Hippocampal formation (tissue), 2 donors: ENCODE measurements at regions not wholly inside any gene's neighbourhood (a gene's known extent, or its start where the extent isn't known, plus 50 kb on each side); places are given as distances from the start of the nearest gene placed in this dataset.
"Not testable (repeated sequence)": the region's sequence is repeated elsewhere in the genome, so short reads cannot be mapped to it uniquely, and the experiment has no call there.

Experiments
- DNase-seq, 2 donors: peaks; one replicate each; lab custom pipeline; 2025; lab: John Stamatoyannopoulos, UW

DNA sequence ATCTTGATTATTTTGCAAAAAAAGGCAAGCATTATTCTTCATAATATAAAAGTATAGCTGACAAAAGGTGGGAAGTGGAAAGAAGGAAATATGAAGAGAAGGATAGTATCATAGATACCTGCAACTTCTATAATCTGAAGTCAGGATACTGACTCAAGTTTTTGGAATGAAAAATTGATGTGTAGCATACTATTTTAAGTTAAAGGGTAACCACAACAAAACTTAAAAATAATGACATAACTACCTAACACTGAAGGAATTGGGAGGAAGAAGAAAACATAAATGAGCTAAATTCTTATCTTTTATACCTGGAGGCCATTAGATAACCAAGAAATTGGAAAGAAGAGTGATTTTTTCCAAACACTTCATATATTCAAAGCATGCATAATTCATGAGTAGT is 51.8 kb upstream of the TLE1 start:
- DNase-seq: no peak

DNA sequence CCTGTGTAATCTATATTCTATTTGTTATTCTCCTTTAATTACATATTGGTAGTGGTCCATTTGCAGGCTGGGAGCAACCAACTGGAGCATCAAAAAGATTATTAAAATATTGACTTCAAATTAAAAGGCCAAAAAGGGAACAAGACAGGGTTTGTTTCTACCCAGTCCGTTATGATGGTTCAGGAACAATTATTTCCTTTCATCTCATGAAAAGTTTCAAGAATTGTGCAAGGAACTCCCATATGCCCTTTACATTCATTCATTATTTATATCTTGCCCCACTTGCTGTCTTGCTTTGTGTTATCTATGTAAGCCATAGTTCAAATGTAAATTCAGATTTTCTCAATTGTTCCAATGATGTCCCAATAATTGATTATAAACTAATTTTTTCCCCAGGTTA is 58.7 kb upstream of the TLE1 start:
- no peak for DNase-seq

DNA sequence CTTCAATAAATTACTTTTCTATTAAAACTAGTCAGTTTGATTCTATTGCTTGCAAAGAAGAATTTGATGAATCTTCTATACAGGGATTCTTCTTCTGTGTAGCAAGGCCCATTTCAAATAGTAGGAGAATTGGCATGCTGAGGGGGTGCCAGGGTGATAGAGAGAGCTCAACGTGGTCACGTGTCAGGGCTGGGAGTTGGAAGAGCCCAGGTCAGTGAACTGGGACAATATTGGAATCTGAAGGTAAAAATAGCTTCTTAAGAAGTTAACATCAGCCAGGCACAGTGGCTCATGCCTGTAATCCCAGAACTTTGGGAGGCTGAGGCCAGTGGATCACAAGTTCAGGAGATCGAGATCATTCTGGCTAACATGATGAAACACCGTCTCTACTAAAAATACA is 64.1 kb upstream of the TLE1 start:
- DNase-seq: no peak

DNA sequence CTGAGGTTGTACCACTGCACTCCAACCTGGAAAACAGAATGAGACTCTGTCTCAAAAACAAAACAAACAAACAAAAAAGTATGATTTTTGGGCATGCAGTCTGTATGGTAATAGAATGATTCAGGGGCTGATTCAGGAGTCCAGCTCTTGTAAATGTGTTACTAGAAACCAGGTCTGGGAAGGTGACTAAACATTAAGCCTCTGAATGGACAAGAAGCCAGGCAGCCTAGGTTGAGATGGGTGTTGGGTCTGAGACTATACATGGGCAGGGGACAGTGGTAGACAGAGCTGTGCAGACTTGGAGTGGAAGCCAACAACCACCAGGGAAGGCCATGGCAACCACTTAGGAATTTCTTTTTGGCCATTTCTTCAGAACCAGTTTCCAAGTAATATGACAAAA is 64.9 kb upstream of the TLE1 start:
- DNase-seq: no peak

DNA sequence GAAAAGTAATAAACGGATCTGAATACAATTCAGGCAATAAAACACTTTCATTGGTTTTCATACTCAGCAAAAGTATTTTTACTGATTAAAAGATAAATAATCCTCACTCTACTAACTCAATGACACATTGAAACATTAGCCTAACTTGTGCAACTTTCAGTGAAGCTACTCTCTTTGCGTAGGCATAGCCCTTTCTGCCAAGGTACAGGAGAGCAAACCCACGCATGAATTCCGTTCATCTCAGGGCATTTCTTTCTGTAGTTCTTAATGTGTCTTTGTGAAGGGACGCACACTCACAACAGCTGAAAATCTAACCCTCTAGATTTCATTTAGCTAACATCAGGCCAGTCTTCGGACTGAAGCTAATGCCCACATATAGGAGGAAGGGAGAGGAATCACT is 66.4 kb upstream of the TLE1 start:
- DNase-seq: no peak

DNA sequence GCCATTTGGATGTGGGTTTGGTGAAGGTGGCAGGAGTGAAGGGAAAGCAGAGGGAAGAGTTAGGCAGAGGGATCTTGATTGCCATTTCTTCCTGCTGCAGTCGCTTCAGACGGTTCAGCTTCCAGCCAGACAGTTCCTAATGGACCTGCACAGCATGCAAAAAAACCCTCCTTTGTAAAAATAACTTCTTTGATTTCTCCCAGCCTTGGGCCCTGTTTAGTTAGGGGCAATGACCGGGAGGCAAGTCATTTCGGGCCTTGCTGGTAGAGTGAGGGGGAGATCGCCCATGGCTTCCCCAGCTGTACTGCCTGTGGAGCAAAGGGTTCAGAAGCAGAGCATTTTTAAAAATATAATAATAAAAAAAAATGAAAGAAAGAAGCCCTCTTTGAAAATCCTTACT is 67.2 kb upstream of the TLE1 start:
- DNase-seq: no peak

DNA sequence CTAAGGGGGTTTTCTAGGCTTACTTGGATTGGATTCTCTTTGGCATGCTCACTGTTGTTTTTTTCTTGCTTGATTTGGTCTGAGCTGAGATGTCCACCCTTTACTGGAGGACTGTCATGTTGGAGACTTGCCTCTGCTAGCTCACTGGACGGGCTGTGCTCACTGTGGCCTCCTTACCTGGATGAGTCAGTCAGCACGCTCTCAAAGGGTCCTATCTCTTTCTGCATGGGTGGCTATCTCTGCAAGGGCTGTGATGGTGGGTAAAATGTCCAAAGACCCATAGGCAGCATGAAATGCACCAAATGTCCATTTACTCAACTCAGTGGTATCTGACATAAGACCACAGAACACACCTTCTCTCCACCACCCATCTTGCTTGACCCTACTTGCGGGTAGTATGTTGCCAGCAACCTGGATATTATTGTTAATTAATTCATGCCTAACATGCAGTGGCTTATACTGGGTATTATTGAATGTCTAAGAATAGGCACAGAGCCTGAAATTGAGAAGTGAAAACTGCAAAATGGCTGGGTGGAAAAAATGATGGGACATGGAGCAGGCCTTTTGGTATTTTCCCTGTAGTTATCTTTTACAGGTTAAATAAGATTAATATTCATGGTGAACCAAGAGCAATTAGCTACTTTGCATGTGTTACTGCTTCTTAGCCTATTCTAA is 68.9 kb upstream of the TLE1 start:
- DNase-seq: no peak

DNA sequence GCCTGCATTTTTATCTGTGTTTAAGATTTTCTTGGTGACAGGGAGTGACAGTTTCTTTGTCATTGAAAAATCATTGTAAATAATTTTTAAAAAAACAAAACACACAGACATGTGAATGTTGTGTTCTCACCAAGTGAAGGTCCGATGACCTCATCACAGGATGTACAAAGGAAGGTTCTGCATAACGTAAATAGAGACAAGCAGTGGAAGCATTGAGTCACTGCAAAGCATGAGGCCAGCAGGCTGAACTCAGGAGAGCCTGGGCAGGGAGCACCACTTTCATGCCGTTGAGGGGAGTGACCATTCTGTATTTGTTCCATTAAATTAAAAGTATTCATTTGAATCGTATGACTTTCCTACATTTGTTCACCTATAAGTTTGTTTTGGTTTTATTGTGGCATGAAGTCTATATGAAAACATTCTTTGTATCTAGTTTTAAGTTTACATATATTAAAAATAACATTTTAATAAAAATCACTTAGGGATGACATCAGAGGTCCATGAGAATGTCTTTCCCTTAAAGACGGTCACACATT is 70.4 kb upstream of the TLE1 start:
- no peak for DNase-seq

DNA sequence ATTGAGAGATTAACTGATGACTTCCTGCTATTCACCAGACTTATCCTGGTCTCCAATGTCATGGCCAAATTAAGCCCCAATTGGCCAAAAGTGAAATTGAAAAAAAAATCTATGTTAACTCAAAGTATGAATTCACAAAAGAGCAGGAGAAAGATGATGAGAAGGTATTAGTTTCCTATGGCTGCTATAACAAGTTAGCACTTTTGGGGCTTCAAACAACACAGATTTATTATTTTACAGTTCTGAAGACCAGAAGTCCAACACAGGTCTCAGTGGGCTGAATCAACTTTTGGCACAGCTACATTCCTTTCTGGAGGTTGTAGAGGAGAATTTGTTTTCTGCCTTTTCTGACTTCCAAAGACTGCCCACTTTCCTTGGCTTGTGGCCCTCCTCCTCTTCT is 78.6 kb upstream of the TLE1 start:
- no peak for DNase-seq

DNA sequence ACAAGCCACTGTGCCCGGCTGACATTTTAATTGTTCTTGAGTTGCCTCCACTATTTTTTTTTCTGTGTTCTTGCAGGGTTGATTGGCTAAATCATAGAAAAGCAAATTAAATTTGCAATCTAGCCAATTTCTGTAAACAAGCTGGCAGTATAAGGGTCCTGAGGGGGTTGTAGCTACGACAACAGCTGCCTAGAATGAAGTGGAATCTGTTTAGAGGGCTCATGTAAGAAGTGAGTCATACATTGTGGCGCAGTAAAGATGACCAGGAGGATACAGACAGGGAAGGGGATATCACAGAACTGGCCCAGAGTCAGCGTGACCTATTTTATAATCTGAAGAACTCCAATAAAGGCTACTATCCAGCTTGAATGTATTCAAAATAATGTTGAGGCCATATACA is 82.2 kb upstream of the TLE1 start:
- no peak for DNase-seq

DNA sequence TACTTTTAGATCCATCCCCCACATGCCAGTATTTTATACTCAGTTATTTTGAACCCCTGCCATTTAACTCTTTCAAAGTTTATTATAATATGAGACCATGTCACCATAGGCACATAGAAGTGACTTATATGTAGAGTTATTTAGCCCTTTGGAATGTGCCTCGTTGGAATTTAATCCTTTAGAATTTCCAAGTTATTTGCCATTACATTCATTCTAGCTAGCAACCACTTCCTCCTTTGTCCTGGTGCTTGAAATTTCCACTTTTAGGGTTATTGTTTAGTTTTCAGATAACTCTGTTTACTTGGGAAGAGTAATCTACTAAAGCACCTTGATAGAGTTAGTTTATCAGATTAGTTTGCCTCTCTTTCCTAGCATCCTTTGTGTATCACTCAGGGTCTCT is 82.8 kb upstream of the TLE1 start:
- DNase-seq: no peak

DNA sequence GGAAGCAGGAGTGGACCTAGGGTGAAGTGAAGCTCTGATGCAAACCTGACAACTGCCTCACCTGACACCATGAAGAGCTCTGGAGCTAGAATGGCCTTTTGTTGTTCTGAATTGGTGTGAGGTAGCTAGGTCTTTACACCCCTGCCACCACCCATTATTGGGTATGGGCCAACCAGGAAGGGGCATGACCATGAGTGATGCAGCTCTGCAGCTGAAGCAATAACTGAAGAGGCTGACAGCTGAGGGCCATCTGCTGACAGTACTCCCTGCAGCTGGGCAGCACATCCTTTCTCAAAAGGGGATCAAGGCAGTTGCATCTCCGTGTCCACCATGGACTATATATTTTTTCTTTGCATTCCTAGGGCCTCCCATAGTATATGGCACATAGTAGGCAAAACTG is 87.0 kb upstream of the TLE1 start:
- no peak for DNase-seq

DNA sequence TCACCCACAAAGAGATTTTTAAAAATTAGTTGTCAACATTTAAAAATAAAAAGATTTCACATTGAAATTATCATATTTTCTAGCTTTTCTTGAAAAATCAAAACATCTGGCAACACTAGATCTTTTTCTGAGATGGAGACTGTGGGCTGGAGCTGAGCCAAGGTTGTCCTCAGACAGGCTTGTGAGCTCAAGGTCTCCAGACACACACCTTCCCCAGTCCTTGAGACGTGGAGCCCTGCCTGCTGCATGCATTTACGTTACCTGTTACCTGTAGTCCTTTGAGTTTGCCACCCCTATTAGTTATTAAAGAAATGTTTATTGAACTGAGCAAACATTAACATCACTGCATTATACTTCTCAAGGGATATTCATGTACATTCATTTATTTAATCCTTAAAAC is 87.5 kb upstream of the TLE1 start:
- DNase-seq: no peak

DNA sequence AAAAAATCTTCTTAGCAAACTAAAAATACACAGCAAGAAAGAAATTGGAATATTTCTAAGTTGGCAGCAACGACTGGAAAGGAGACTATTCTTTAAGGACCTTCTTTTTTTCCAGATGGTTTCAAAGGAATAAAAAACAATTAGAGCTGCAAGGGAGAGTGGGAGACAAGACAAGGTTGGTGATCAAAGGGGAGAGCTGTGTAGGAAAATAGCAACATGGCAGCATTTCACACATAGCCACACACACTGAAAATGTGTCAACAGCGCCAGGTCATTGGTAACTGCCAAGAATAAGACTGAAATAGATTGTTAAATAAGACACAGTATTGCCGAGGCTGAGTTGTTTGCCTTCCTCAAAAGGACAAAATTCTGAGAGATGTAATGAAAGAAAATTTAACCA is 88.1 kb upstream of the TLE1 start:
- DNase-seq: peak in 1 of 2 donors; percentile 59

DNA sequence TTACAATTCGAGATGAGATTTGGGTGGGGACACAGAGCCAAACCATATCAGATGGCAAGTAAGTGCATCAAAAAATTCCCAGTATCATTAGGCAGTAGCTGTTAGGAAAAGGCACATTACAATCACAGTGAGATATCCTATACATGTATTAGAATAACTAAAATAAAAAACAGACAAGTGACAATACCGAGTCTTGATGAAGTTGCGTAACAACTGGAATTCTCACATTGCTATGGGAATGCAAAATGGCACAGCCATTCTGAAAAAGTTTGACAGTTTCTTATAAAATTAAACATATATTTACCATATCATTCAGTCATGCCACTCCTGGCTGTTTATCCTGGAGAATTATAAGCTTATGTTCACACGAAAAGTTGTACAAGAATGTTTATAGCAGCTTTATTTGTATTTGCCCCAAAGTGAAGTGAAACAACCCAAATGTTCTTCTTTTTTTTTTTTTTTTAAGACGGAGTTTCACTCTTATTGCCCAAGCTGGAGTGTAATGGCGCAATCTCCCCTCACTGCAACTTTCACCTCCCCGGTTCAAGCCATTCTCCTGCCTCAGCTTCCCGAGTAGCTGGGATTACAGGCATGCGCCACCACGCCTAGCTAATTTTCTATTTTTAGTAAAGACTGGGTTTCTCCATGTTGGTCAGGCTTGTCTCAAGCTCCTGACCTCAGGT is 93.1 kb upstream of the TLE1 start:
- no peak for DNase-seq

DNA sequence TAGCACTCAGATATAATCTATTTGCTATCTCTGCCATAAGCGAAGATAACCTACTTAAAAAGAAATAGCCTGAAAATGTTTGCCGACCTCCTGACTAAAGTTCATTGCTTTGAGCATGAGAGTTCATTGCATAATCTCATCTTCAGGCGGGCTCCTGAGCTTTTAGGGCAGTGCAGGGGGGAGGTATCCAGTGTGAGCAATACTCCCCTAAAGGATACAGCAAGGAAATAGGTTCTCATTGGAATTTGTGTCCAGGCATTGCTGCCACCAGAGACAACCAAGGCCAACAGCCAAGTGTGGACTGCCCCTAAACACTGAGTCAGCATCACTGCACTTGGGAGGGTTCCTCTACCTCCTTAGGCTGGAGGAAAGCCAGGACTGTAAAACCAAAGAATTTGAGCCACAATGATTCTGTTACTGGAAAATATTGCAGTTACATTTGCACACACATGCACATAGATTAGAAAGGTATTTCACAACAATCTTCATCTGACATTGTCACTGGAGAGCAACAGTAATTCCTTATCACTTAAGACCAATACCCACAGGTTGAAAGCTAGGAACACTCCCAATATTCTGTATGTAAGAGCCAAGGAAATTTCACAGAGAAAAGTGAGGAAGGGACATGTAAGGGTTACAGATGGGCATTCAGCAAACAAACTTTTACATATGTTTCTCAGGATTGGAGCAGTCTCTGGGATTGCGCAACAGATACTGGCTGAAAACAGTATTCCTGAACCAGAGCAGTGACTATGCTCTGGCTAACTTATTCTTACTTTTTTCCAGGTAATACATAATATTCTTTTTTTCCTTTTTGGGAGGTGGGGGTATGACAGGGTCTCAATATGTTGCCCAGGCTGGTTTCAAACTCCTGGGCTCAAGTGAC is 98.6 kb upstream of the TLE1 start:
- DNase-seq: no peak

DNA sequence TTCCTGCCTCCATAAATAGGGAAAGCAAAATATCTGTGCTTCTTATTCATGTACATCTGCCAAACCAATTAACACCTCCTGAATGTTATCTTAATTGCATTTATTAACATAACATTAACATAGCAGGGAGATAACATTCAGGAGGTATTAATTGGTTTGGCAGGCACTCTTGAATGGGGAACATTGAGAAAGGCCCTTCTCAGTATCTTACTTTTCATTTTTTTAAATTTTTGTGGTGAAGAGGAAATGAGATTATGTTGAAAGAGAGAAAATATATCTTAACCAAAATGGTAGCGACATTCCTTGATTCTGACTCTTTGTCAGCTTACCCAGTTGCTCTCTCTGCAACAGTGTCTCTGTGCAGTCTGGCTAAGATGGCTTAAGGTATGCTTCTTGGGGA is 100.4 kb upstream of the TLE1 start:
- DNase-seq: no peak

DNA sequence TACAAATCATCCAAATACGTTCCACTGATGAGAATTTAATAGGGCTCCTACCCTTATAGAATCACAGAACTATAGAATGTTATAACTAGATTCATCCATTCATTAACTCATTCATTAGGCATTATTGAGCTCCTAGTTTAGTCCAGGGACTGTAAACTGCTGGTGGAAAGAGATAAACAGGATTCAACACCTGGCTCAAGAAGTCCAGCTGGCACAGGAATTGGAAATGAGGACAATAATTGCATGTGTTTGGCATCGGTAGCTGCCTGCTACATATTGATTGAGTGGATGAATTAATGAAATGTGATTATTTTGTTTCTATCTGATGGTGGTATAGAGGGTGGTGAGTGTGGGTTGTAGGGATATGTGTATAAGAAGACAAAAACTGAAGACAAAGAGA is 100.8 kb upstream of the TLE1 start:
- DNase-seq: no peak

DNA sequence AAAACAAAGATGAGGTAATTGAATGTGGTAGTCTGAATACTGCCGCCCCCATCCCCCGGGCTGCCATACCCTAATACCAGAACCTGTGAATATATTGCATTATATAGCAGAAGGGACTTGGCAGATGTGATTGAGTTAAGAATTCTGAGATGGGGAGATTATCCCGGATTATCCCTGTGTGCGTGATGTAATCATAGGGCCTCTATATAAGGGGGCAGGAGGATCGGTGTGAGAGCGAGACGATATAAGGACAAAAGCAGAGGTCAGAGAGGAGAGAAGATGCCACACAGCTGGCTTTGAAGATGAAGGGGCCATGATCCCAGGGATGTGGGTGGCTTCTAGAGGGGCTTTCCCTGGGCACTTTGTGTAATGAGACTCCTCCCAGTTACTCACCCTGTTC is 101.7 kb upstream of the TLE1 start:
- no peak for DNase-seq

DNA sequence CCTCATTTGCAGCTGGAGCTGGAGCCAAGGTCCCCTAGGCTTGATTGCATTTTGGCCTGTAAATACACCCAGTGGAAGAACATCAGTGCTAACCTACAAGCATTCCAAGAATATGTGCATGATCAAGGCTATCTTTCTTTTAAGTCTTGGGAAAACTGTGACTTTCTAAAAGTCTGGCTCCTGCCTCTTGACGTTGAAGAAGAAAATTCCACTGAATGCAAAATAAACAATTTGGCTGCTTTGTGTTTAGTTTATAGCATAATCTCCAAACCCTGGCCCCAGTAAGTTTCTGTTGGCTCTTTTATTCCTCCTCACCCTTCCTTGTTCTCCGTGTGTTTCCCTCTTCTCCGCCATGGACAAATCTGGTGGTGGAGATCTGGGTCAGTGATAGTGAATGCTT is 109.3 kb upstream of the TLE1 start:
- no peak for DNase-seq

DNA sequence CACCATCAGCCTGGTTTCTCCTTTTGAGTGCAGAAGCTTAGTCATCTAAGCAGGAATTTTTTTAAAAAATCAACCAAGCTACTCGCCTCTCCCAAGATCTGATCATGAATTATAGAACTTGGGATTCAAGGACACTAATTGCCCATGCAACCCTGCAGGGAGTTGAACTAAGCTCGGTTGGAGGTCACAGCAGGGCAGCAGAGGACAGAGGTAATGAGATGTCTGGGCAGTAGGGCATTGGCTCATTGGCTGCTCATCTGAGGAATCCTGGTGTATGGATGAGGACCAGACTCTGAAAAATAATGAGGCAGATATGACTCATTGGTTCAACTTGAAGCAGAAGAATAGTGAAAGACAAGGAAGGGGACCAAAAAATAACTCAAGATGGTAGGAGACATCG is 111.8 kb upstream of the TLE1 start:
- no peak for DNase-seq

DNA sequence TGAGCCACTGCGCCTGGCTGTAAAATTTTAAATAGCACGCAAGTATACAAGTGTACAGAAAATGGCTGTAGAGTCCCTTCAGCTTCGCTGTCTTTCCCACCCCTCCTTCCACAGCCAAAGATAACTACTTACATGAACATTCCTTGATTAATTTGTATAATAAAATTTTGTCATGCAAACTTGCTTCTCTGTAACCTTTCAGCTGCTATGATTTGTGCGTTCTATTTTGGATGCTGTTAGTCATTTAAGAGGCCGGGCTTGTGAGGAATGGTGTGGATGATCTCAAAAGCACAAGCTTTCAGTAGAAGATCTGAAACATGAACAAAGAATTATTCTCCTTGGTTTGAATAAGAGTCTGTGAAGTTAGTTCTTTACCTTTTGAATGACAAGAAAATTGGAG is 115.0 kb upstream of the TLE1 start:
- DNase-seq: no peak

DNA sequence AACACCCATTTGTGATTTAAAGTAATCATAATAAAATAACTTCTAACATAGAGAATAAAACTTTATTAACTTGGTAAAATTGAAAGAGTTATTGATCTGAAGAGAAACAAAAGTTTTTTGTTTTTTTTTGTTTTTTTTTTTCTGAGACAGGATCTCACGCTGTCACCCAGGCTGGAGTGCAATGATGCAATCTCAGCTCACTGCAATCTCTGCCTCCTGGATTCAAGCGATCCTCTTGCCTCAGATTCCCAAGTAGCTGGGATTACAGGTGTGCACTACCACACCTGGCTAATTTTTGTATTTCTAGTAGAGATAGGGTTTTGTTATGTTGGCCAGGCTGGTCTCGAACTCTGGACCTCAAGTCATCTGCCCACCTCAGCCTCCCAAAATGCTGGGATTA is 116.5 kb upstream of the SPATA31D4 start:
- not testable (repeated sequence) for DNase-seq
